Stimulated activated CD4-positive, alpha-beta T cell treated with anti-CD3 and anti-CD28 coated beads, Interleukin-1b, Interleukin-23, amount 100 ng/mL, for 1 hour (primary cell): ENCODE measurements at regions not wholly inside any gene's neighbourhood (a gene's known extent, or its start where the extent isn't known, plus 50 kb on each side); places are given as distances from the start of the nearest gene placed in this dataset.

Experiments
- DNase-seq, 2 donors: peaks; one replicate each; pipeline ENCODE4 v3.0.0-alpha.2; 2020; ENCODE audit warnings: low read depth in 2 of 2

GRCh38 chr11:115705200-115705599 lies 201.0 kb upstream of the CADM1 start:
- DNase-seq = no peak

- DNase-seq = no peak
Measured at GRCh38 chr11:115700981-115701875, 197.0 kb upstream of the CADM1 start.

GRCh38 chr11:115700496-115700895 lies 196.3 kb upstream of the CADM1 start:
- DNase-seq = no peak

GRCh38 chr11:115699733-115700132 lies 195.5 kb upstream of the CADM1 start:
- no peak for DNase-seq

GRCh38 chr11:115699326-115699725 lies 195.1 kb upstream of the CADM1 start:
- no peak for DNase-seq

- no peak for DNase-seq
Measured at GRCh38 chr11:115698243-115698642, 194.0 kb upstream of the CADM1 start.

- no peak for DNase-seq
Measured at GRCh38 chr11:115696563-115696962, 192.3 kb upstream of the CADM1 start.

GRCh38 chr11:115695677-115696364 lies 191.6 kb upstream of the CADM1 start:
- no peak for DNase-seq

DNA sequence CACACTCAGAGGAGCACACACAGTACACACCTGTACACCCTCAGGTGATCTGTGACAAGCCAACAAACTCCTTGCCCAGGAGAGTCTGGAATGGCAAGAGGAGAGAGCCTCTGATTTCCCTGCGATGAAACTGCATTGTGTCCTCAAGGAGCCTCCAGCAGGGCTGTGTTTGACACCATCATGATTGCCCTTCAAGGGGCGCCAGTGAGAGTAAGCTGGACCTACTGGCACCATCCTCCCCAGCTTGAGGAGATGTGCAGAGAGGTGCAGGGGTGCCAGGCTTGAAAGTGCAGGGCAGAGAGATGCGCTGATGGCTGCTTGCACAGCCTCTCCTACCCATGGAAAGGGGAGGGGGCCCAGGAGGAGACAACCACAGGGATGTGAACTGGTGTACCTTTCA lies 188.8 kb upstream of the CADM1 start:
- no peak for DNase-seq

- no peak for DNase-seq
Measured at GRCh38 chr11:115691030-115691429, 186.8 kb upstream of the CADM1 start.

- DNase-seq = no peak
Measured at GRCh38 chr11:115687934-115688333, 183.7 kb upstream of the CADM1 start.

DNA sequence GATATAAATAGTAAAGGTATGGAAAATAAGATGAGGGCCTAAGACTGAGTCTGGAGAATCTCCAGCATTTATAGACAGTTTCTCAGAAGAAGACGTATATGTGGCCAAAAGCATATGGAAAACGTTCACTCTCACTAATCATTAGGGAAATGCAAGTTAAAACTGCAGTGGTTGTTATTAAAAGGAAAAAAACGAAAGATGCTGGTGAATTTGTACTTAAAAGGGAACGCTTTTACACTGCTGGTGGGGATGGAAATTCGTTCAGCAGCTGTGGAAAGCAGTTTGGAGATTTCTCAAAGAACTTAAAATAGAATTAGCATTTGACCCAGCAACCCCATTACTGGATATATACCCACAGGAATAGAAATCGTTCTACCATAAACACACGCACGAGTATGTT lies 180.5 kb upstream of the CADM1 start:
- no peak for DNase-seq

- DNase-seq = no peak
Measured at GRCh38 chr11:115684135-115684534, 179.9 kb upstream of the CADM1 start.

DNA sequence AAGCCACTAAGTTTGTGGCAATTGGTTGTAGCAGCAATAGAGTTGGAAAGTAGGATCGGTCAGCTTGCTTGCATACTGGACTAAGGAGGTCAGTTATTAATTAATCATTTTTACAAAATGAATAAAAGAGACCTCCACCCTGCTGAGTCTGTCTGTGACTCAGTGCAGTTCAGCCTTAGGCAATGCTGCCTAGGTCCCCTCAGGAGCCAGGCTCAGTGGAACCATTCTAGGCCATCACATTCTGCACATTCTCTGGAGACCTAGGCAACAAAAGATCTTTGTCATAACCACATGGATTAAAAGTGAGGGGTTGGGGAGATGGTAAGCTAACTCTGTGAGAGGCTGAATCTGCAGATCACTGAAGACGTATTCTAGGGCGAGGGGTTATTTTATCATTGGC lies 178.7 kb upstream of the CADM1 start:
- DNase-seq = no peak

- DNase-seq = no peak
Measured at GRCh38 chr11:115682101-115682500, 177.9 kb upstream of the CADM1 start.

GRCh38 chr11:115679945-115680344 lies 175.7 kb upstream of the CADM1 start:
- DNase-seq = no peak

GRCh38 chr11:115678942-115679341 lies 174.7 kb upstream of the CADM1 start:
- DNase-seq = no peak

DNA sequence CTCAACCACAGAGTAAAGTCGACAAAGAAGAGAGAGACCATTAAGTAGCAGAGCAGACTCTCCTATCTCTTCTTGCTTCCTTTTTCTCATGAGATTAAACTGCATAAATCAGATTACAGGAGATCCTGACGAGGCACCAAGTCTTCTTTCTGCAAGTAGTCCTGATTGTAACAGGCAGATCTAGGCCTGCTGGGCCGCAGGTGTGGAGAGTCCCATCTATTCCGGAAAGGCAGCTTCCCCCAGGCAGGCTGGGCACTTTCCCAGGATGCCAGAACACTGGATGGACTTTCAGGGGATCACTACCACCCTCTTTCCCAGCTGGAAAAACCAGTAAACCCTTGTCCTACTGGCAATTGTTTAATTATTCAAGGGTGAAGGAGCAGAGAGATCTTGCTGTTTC lies 173.0 kb upstream of the CADM1 start:
- no peak for DNase-seq

GRCh38 chr11:115676768-115677167 lies 172.6 kb upstream of the CADM1 start:
- DNase-seq = no peak

- no peak for DNase-seq
Measured at GRCh38 chr11:115676206-115676605, 172.0 kb upstream of the CADM1 start.

DNA sequence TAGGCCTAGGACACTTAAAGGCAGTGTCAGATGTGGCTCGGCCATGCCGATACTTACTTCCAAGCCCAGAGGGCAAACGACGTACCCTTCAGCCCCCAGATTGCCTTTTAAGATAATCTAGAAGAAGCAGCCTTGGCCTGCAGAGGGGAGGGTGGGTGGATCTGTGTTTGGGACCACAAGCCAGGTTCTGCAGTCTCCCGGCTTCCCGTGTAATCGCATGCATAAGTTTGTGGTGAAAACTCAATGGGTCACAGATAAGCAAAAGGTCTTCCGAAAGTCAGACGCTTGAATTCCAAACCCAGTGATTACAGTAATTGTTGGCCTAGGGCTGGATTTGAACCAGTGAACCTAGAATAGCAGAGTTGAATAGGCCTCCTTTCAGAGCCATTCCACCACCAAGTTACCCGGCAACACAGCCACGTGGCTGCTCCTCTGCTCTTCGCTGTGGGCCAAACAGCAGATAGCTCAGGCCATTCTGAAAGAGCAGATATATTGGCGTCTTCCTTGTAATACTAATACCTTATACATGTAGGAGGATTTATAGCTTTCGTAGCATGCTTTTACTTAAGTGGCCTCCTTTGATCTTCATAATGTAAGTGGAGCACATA lies 170.8 kb upstream of the CADM1 start:
- no peak for DNase-seq

DNA sequence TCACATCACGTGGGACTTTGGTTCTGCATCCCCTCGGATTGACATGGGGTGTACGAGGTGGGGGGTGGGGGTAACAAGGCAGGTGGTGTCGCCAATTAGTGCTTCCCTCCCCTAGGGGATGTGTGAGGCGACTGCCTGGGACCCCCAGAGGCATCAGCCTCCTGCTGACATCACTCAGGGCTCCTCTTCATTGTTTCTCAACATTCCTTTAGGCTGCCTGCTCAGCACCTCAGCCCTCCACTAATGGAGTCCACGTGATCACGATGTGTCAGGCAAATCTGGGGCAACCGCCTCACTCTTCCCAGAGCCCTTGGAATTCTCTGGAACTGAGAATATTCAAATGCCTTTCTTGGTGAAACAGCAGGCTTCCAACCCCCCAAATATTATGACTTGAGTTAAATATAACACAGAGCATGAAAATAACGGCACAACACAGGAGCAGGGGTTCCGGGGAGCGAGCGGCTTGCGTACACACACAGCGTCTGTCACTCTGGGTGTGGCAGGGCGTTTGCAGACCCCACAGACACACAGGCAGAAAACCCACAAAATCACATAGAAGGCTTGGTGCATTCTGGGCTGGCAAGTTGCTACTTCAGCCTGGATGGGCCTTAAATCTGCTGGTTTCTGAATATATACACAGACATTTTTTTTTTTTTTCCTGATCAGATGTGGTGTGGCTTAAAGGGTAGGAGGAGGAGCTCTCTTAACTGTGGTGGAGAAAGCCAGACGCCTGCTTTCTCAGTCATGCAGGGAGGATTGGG lies 170.1 kb upstream of the CADM1 start:
- DNase-seq = no peak
